ENCODE measurements at regions not wholly inside any gene's neighbourhood (a gene's known extent, or its start where the extent isn't known, plus 50 kb on each side); places are given as distances from the start of the nearest gene placed in this dataset.

DNA sequence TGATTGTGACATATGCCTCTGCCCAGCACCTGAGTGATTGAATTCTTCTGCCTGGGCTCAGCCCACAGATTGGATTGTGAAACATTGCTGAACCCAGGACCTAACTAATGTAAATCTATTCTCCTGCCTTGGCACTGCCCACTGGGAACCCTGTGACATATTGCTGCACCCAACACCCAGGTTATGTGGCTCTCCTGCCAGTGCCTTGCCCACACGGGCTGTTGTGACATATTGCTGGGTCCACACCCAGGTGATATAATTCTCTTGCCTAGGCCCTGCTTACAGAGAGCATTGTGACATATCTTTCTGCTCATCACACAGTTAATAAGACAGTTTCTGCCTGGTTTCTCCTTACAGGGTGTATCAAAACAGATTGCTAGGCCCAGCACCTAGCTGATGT, 50.8 kb upstream of the ZNF680 start (continued):
- TF ChIP-seq GTF2F1 (IDR thresholded peaks at IDR 0.05; ENCODE audit: borderline replicate concordance, low read depth, low read length) (no peak), POLR2AphosphoS5 (IDR thresholded peaks at IDR 0.05; ENCODE audit: low read depth, low read length) (no peak), KDM5A (IDR thresholded peaks at IDR 0.05; ENCODE audit: low read length) (no peak)
